GM12878 (cell line): ENCODE measurements at regions not wholly inside any gene's neighbourhood (a gene's known extent, or its start where the extent isn't known, plus 50 kb on each side); places are given as distances from the start of the nearest gene placed in this dataset.

Source experiments
- ATAC-seq: fragments of 200-7000 bp; cut with Tn5 transposase; 3 replicates; pipeline ENCODE4 v1.9.1; 2020; ENCODE audit warnings: mild to moderate bottlenecking, moderate library complexity
- BruUV-seq: library from RNA; stranded (reverse); fragments of 400-500 nt; replicated peaks from 2 replicates; lab custom pipeline; 2021; lab: Mats Ljungman, UMichigan
- CTCF ChIA-PET: fragments of 300-600 bp; sonication (Branson Sonifier 250); formaldehyde crosslinking; extraction: SDS; loops from one replicate; lab custom pipeline; 2021; ENCODE audit warnings: inconsistent platforms; lab: Yijun Ruan, JAX
- POLR2A ChIA-PET: fragments of 350-600 bp; formaldehyde crosslinking; extraction: SDS; loops from one replicate; lab custom pipeline; 2021; ENCODE audit warnings: inconsistent platforms; lab: Charles Lee
- RAD21 ChIA-PET: fragments of 300-600 bp; sonication (Branson Sonifier 250); formaldehyde crosslinking; loops from one replicate; lab custom pipeline; 2023; ENCODE audit warnings: antibody characterized with exemption; ENCODE audit not compliant: unreplicated experiment; lab: Charles Lee
- SMC1A ChIA-PET: fragments of 300-600 bp; sonication (Branson Sonifier 250); formaldehyde crosslinking; loops from one replicate; lab custom pipeline; 2023; ENCODE audit not compliant: unreplicated experiment, uncharacterized antibody; lab: Charles Lee
- DNase-seq: peaks from one replicate; pipeline ENCODE4 v3.0.0-alpha.2; 2011; ENCODE audit warnings: low read depth, low spot score
- FAIRE-seq: peaks from 3 replicates; lab custom pipeline; 2011; peaks lifted over from hg19 to GRCh38; lab: Jason Lieb, UNC
- H2AFZ ChIP-seq: 2 replicates; pipeline ENCODE4 v1.6.0; 2011; ENCODE audit warnings: low read depth, low read length, control low read depth; ENCODE audit not compliant: control insufficient read depth
- H3K27ac ChIP-seq: 2 replicates; pipeline ENCODE4 v1.5.1; 2011; ENCODE audit warnings: control low read depth; ENCODE audit not compliant: control insufficient read depth, insufficient read depth
- H3K27me3 ChIP-seq, 2 experiments: replicated peaks in 1 of 2; 2 replicates each; pipeline versions ENCODE4 v1.6.0 to v1.6.1; 2011; ENCODE audit warnings: low read length in 1 of 2; ENCODE audit not compliant: control insufficient read depth in 2 of 2, insufficient read depth in 2 of 2
- H3K36me3 ChIP-seq, 2 experiments: 2 replicates each; pipeline ENCODE4 v1.5.1; 2011; ENCODE audit warnings: low read length in 1 of 2; ENCODE audit not compliant: control insufficient read depth in 2 of 2, insufficient read depth in 2 of 2
- H3K4me1 ChIP-seq: 2 replicates; pipeline ENCODE4 v1.6.1; 2011; ENCODE audit warnings: mild to moderate bottlenecking, low read length, moderate library complexity, mixed read lengths; ENCODE audit not compliant: control insufficient read depth, insufficient read depth
- H3K4me2 ChIP-seq: 2 replicates; pipeline ENCODE4 v1.6.0; 2011; ENCODE audit warnings: control low read depth; ENCODE audit not compliant: control insufficient read depth, insufficient read depth
- H3K4me3 ChIP-seq: fragments of 200-600 bp; sonication (generic); 2 replicates; pipeline ENCODE4 v1.5.1; 2016
- H3K79me2 ChIP-seq: 2 replicates; pipeline ENCODE4 v1.6.0; 2011; ENCODE audit warnings: low read length; ENCODE audit not compliant: control insufficient read depth, insufficient read depth
- H3K9ac ChIP-seq: 2 replicates; pipeline ENCODE4 v1.8.0; 2011; ENCODE audit warnings: low read length, control low read depth, mixed read lengths; ENCODE audit not compliant: control insufficient read depth, insufficient read depth
- H3K9me3 ChIP-seq: replicated peaks from 3 replicates; pipeline ENCODE4 v1.5.1; 2011; ENCODE audit warnings: mild to moderate bottlenecking, low read length; ENCODE audit not compliant: control insufficient read depth, insufficient read depth
- H4K20me1 ChIP-seq: 2 replicates; pipeline ENCODE4 v1.6.0; 2011; ENCODE audit not compliant: control insufficient read depth, insufficient read depth
- BACH1 ChIP-seq: fragments of 450-650 bp; IDR thresholded peaks from 2 replicates; pipeline ENCODE4 v1.6.1; 2017; ENCODE audit warnings: mild to moderate bottlenecking, borderline replicate concordance
- ETV6 ChIP-seq, 2 experiments: fragments of 450-650 bp in 1 of 2; IDR thresholded peaks in 1 of 2; conservative IDR thresholded peaks in 1 of 2; 2 replicates each; pipeline ENCODE4 v1.6.1; 2014; ENCODE audit warnings: antibody characterized with exemption in 1 of 2, borderline replicate concordance in 1 of 2, low read depth in 1 of 2, mild to moderate bottlenecking in 1 of 2, moderate library complexity in 1 of 2
- HCFC1 ChIP-seq: fragments of 150-350 bp; IDR thresholded peaks from 2 replicates; pipeline ENCODE4 v1.6.1; 2014; ENCODE audit warnings: low read length
- IKZF1 ChIP-seq: fragments of 450-650 bp; conservative IDR thresholded peaks from 2 replicates; pipeline ENCODE4 v1.6.1; 2017; ENCODE audit warnings: antibody characterized with exemption, mild to moderate bottlenecking
- KAT2A ChIP-seq: conservative IDR thresholded peaks from 2 replicates; pipeline ENCODE4 v1.6.1; 2011; ENCODE audit warnings: low read depth, low read length; ENCODE audit not compliant: control insufficient read depth
- MTA3 ChIP-seq: IDR thresholded peaks from 2 replicates; pipeline ENCODE4 v1.6.1; 2012; ENCODE audit warnings: low read length, inconsistent platforms, borderline replicate concordance
- MYC ChIP-seq: IDR thresholded peaks from 2 replicates; pipeline ENCODE4 v1.6.1; 2011; ENCODE audit warnings: mild to moderate bottlenecking, low read length, moderate library complexity, inconsistent platforms; ENCODE audit not compliant: insufficient read depth, insufficient replicate concordance, insufficient read length, severe bottlenecking
- NR2C2 ChIP-seq: IDR thresholded peaks from 2 replicates; pipeline ENCODE4 v1.6.1; 2011; ENCODE audit warnings: borderline replicate concordance, low read depth; ENCODE audit not compliant: control insufficient read depth, insufficient read length
- POLR2A ChIP-seq: IDR thresholded peaks from 2 replicates; pipeline ENCODE4 v1.6.1; 2011; ENCODE audit warnings: low read depth, mild to moderate bottlenecking, low read length
- RAD21 ChIP-seq: IDR thresholded peaks from 2 replicates; pipeline ENCODE4 v1.6.1; 2011; ENCODE audit warnings: mild to moderate bottlenecking, low read depth, low read length, moderate library complexity; ENCODE audit not compliant: insufficient read depth
- RAD51 ChIP-seq: fragments of 450-650 bp; IDR thresholded peaks from 2 replicates; pipeline ENCODE4 v1.6.1; 2016; ENCODE audit warnings: moderate library complexity, mild to moderate bottlenecking, inconsistent platforms
- RCOR1 ChIP-seq: conservative IDR thresholded peaks from 2 replicates; pipeline ENCODE4 v1.6.1; 2012; ENCODE audit warnings: low read depth, low read length, improper control_type of control experiment
- SIN3A ChIP-seq: IDR thresholded peaks from 2 replicates; pipeline ENCODE4 v1.6.1; 2012; ENCODE audit warnings: low read depth, low read length, improper control_type of control experiment
- TCF3 ChIP-seq: IDR thresholded peaks from 2 replicates; pipeline ENCODE4 v1.6.1; 2012; ENCODE audit warnings: low read depth, mild to moderate bottlenecking, low read length, borderline replicate concordance; ENCODE audit not compliant: insufficient read depth
- TCF7 ChIP-seq: IDR thresholded peaks from 2 replicates; pipeline ENCODE4 v1.6.1; 2014; ENCODE audit warnings: antibody characterized with exemption, borderline replicate concordance
- ZNF217 ChIP-seq: fragments of 450-650 bp; IDR thresholded peaks from 2 replicates; pipeline ENCODE4 v1.6.1; 2017; ENCODE audit warnings: antibody characterized with exemption, mild to moderate bottlenecking
- WGBS: methylation state at CpG from one replicate; pipeline ENCODE4 v1.1.6; 2016; ENCODE audit warnings: low lambda C conversion rate; ENCODE audit not compliant: insufficient replicate concordance, insufficient coverage; ENCODE audit errors: missing lambda C conversion rate; 5-methylcytosine and 5-hydroxymethylcytosine counted together
- in situ Hi-C: fragments of 300-500 bp; cut with MboI; formaldehyde crosslinking; loops from 9 replicates; pipeline ENCODE4 v1.14.3; 2018; ENCODE audit warnings: mixed read lengths
- intact Hi-C: fragments of 100-400 bp; cut with micrococcal nuclease; formaldehyde crosslinking; loops from one replicate; pipeline ENCODE4 v1.14.2; 2022; ENCODE audit not compliant: unreplicated experiment
- TF ChIP-seq, protein P1 (sequence below): IDR thresholded peaks from 2 replicates; pipeline ENCODE4 v1.6.1; 2011; ENCODE audit warnings: low read depth, low read length, improper control_type of control experiment, borderline replicate concordance
- TF ChIP-seq, protein P2 (sequence below): fragments of 450-650 bp; formaldehyde crosslinking; IDR thresholded peaks from 2 replicates; pipeline ENCODE4 v1.4.0; 2020; ENCODE audit warnings: mild to moderate bottlenecking, moderate library complexity

DNA sequence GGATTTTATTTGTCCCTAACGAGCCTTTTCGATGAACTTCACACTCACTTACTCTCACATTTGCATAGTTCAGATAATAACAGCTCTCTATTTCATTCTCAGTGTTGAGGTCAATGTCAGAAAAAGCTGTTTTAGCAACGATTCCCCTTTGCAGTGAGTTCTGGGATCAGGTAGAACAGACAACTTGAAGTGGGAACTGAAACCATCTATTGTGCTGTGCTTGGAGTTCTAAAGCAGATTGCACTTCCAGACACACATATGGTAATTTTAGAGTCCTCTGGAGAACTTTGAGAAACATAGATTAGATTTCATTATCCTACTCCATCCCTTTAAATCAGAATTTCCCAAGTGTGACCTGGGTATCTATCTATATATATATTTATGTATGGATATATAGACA, 124.6 kb upstream of the BLID start:
- FAIRE-seq: no peak

More for the DNA sequence above, 124.6 kb upstream of the BLID start:
- ChIA-PET POLR2A (no interaction called here), SMC1A (no interaction called here), RAD21 (no interaction called here), CTCF (interaction anchor here (1.0 kb wide), 1 partner anchor 30 kb away, joined by 4 read pairs; no protein-coding TSS in a partner anchor)
- no peaks in the 10 kb centered on the region for H3K4me1 ChIP-seq
- ATAC-seq (no peak), DNase-seq (no peak)
- in situ Hi-C loops (no loop called here), intact Hi-C loops (no loop called here)
- H3K9ac ChIP-seq: no peak overlapping the region
- no peaks in the 10 kb centered on the region for H3K79me2 ChIP-seq
- no peaks in the 10 kb centered on the region for H3K36me3 ChIP-seq
- no peaks in the 10 kb centered on the region for H4K20me1 ChIP-seq
- TF ChIP-seq, protein P1, sequence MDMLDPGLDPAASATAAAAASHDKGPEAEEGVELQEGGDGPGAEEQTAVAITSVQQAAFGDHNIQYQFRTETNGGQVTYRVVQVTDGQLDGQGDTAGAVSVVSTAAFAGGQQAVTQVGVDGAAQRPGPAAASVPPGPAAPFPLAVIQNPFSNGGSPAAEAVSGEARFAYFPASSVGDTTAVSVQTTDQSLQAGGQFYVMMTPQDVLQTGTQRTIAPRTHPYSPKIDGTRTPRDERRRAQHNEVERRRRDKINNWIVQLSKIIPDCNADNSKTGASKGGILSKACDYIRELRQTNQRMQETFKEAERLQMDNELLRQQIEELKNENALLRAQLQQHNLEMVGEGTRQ: no peak
- TF ChIP-seq TCF7 (no peak), IKZF1 (no peak), RAD51 (no peak), HCFC1 (no peak), POLR2A (no peak), TCF3 (no peak), ZNF217 (no peak), MTA3 (no peak), MYC (no peak), NR2C2 (no peak), SIN3A (no peak), BACH1 (no peak), KAT2A (no peak), RCOR1 (no peak), RAD21 (no peak), ETV6 (conservative IDR thresholded peaks at IDR 0.05 in 1 of 2, IDR thresholded peaks at IDR 0.05 in 1 of 2; ENCODE audit: borderline replicate concordance in 1 of 2, low read depth in 1 of 2) (no peak)
- TF ChIP-seq, protein P2, sequence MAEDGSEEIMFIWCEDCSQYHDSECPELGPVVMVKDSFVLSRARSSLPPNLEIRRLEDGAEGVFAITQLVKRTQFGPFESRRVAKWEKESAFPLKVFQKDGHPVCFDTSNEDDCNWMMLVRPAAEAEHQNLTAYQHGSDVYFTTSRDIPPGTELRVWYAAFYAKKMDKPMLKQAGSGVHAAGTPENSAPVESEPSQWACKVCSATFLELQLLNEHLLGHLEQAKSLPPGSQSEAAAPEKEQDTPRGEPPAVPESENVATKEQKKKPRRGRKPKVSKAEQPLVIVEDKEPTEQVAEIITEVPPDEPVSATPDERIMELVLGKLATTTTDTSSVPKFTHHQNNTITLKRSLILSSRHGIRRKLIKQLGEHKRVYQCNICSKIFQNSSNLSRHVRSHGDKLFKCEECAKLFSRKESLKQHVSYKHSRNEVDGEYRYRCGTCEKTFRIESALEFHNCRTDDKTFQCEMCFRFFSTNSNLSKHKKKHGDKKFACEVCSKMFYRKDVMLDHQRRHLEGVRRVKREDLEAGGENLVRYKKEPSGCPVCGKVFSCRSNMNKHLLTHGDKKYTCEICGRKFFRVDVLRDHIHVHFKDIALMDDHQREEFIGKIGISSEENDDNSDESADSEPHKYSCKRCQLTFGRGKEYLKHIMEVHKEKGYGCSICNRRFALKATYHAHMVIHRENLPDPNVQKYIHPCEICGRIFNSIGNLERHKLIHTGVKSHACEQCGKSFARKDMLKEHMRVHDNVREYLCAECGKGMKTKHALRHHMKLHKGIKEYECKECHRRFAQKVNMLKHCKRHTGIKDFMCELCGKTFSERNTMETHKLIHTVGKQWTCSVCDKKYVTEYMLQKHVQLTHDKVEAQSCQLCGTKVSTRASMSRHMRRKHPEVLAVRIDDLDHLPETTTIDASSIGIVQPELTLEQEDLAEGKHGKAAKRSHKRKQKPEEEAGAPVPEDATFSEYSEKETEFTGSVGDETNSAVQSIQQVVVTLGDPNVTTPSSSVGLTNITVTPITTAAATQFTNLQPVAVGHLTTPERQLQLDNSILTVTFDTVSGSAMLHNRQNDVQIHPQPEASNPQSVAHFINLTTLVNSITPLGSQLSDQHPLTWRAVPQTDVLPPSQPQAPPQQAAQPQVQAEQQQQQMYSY (CRISPR knock-in tag): no peak
- WGBS: 5% methylated on average over 3 of the region's 3 CpGs
- H3K4me2 ChIP-seq: no peak overlapping the region
- no peak overlapping the region for H3K27ac ChIP-seq
- no peaks in the 10 kb centered on the region; a peak in 1 of 4 replicates for H3K27me3 ChIP-seq
- no peak overlapping the region for H3K4me3 ChIP-seq
- no TSS peak for BruUV-seq
- H3K9me3 ChIP-seq: no peaks in the 10 kb centered on the region
- H2AFZ ChIP-seq: no peak overlapping the region
